Activated naive CD4-positive, alpha-beta T cell treated with anti-CD3 and anti-CD28 coated beads, Interleukin-2, amount 10 ng/mL, durations not matched to agents 7 days and 5 days (primary cell): ENCODE measurements at regions not wholly inside any gene's neighbourhood (a gene's known extent, or its start where the extent isn't known, plus 50 kb on each side); places are given as distances from the start of the nearest gene placed in this dataset.

ENCODE experiments used
- CTCF ChIA-PET: fragments of 350-600 bp; sonication (Branson Sonifier 250); formaldehyde crosslinking; loops from one replicate; lab custom pipeline; 2021; ENCODE audit warnings: antibody characterized with exemption; lab: Charles Lee
- DNase-seq: peaks from one replicate; pipeline ENCODE4 v3.0.0-alpha.2; 2020
- H3K27ac Mint-ChIP-seq: one replicate; pipeline ENCODE4 v1.8.0; 2021; ENCODE audit warnings: mild to moderate bottlenecking, moderate library complexity, mixed read lengths
- H3K27me3 Mint-ChIP-seq: one replicate; pipeline ENCODE4 v1.8.0; 2021; ENCODE audit warnings: mild to moderate bottlenecking, mixed read lengths
- H3K36me3 Mint-ChIP-seq: one replicate; pipeline ENCODE4 v1.8.0; 2021; ENCODE audit warnings: mixed read lengths
- H3K4me1 Mint-ChIP-seq: one replicate; pipeline ENCODE4 v1.8.0; 2021; ENCODE audit warnings: mixed read lengths
- H3K4me3 Mint-ChIP-seq: one replicate; pipeline ENCODE4 v1.8.0; 2021; ENCODE audit warnings: mild to moderate bottlenecking, moderate library complexity, mixed read lengths
- H3K9me3 Mint-ChIP-seq: one replicate; pipeline ENCODE4 v1.8.0; 2021; ENCODE audit warnings: mixed read lengths

DNA sequence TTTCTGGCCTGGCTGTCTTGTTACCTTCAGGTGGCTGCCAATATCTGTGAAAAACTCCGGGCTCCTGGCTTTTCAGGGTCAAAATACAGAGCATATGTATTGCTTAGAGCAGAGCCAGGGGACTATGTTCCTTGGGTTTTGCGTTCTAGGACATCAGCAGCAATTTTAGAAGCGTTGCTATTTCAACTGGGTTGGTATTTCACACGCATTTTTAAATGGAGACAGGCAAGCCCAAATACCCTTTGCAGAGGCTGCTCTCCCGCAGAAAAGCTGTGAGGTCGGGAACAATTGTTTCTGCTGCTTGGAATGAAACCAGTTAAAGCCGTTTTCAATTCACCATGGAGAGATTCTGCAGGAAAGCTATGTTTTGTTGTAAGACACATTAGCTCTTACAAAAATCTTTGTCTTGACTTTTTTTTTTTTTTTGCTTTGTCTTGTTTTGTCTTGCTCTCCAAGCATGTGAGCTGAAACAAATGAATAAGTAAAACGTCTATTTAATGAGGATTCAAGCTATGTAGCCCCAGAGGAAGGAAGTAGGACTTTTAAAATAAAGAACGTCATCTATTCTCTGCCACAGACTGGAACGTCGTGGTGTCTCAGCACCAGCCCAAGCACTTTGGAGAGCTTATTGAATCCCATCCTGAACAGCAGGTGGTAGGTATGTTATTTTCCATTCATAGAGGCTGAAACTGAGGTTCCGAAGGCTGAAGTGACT is 181.0 kb upstream of the TBX3 start:
- Mint-ChIP-seq H3K4me3 (no peak overlapping the region), H3K4me1 (no peaks in the 10 kb centered on the region), H3K9me3 (peaks cover 15% of the 10 kb centered on the region), H3K27me3 (no peaks in the 10 kb centered on the region), H3K27ac (no peak overlapping the region), H3K36me3 (no peaks in the 10 kb centered on the region)
- CTCF ChIA-PET = no interaction called here
- no peak for DNase-seq

DNA sequence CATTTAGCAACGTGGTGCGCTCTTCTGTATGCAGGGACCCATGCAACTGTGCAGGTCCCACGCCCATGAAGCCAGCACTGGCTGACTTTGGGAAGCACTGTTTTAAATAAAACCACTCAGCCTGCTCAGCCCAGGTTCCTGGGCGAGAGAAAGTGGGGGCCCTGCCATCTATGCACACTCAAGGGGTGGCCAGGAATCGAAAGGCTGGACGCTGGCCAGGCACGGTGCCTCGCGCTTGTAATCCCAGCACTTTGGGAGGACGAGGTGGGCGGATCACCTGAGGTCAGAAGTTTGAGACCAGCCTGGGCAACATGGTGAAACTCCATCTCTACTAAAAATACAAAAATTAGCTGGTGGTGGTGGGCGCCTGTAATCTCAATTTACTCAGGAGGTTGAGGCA is 179.9 kb upstream of the TBX3 start:
- Mint-ChIP-seq H3K27ac (no peak overlapping the region), H3K27me3 (no peaks in the 10 kb centered on the region), H3K4me1 (no peaks in the 10 kb centered on the region), H3K9me3 (peaks cover 15% of the 10 kb centered on the region), H3K4me3 (no peak overlapping the region), H3K36me3 (no peaks in the 10 kb centered on the region)
- no peak for DNase-seq
- CTCF ChIA-PET = no interaction called here

- DNase-seq = no peak
- CTCF ChIA-PET = no interaction called here
- Mint-ChIP-seq H3K4me1 (no peaks in the 10 kb centered on the region), H3K9me3 (peaks cover 10% of the 10 kb centered on the region), H3K36me3 (no peaks in the 10 kb centered on the region), H3K27me3 (no peaks in the 10 kb centered on the region), H3K27ac (no peak overlapping the region), H3K4me3 (no peak overlapping the region)
Measured at GRCh38 chr12:114860969-114861368, 177.0 kb upstream of the TBX3 start.

DNA sequence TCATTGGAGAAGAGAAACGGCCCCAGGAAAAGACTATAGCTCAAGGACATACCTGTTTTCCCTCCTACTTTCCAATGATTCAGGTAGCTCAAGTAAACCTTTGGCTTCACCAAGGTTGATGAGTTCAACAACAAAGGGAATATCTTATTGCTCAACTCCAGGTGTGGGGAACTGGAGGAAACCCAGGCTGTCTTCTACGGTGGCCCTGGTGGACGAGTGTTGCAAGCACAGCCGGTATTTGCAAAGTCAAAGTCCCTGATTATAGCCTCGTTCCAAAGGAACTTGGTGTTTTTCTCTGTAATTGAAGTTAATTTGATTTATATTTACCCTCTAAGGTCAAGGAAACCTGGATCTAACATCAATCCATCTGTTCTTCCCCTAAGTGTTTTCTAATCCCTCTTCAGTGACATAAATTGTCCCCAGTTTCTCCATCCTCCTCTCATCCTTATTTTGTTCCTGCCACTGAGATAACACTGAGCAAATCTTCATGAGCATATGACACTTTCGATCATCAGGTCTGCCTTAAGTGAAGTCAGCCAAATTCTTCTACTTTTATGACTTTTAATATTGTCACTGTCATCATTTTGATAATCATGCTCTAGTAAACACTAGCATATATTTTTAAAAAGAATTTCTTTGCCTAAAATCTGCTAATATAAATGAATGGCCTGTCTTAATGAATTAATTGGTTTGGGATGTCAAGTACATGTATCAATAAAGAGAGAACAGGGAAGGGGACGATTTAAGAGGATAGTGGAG is 174.6 kb upstream of the TBX3 start:
- no peak for DNase-seq
- peaks cover 11% of the 10 kb centered on the region for H3K9me3 Mint-ChIP-seq
- no peaks in the 10 kb centered on the region for H3K4me1 Mint-ChIP-seq
- H3K36me3 Mint-ChIP-seq = no peaks in the 10 kb centered on the region
- CTCF ChIA-PET = no interaction called here
- H3K27me3 Mint-ChIP-seq = no peaks in the 10 kb centered on the region
- H3K4me3 Mint-ChIP-seq = no peak overlapping the region
- no peak overlapping the region for H3K27ac Mint-ChIP-seq

DNA sequence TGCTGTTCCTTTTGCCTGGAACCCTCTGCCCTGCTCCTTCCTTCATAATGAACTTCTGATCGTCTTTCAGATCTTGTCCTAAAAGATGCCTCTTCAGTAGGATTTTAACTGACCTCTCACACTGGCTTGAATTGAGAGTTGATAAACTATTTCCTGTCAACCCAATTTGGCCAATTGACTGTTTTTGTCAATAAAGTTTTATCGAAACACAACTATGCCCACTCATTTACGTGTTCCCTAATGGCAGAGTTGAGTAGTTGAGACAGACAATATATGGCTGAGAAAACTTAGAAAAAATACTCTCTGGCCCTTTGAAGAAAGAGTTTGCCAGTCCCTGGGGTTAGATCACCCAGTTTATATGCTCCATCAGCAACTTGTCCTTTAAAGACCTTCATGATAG is 171.7 kb upstream of the TBX3 start:
- Mint-ChIP-seq H3K36me3 (no peaks in the 10 kb centered on the region), H3K27me3 (no peaks in the 10 kb centered on the region), H3K27ac (no peak overlapping the region), H3K4me3 (no peak overlapping the region), H3K9me3 (peaks cover 7% of the 10 kb centered on the region), H3K4me1 (no peaks in the 10 kb centered on the region)
- DNase-seq = no peak
- CTCF ChIA-PET = no interaction called here

DNA sequence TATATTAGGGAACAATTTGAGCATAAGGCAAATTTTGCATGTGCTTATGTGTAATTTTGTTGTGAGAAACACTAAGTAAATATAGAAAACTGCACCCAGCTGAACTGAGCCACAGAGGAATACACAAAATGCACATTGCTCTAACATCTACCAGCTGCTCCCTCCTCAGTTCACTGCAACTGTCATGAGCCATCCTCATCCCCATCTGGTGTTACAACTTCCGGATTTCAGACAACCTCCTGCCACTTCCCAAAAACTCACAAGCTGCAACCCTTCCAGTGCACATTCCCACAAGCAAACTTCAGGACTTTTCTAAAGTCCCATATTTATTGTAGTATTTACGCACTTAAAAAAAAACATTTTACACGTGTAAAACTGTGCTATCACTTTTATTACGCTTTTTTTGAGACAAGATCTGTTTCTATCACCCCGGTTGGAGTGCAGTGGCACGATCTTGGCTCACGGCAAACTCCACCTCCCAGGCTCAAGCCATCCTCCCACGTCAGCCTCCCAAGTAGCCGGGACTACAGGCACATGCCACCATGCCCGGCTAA is 169.1 kb upstream of the TBX3 start:
- Mint-ChIP-seq H3K4me3 (no peak overlapping the region), H3K27ac (no peak overlapping the region), H3K27me3 (no peaks in the 10 kb centered on the region), H3K36me3 (no peaks in the 10 kb centered on the region), H3K4me1 (no peaks in the 10 kb centered on the region), H3K9me3 (peaks cover 6% of the 10 kb centered on the region)
- no peak for DNase-seq
- CTCF ChIA-PET = no interaction called here

GRCh38 chr12:114851981-114852380 is 168.0 kb upstream of the TBX3 start:
- Mint-ChIP-seq H3K4me1 (no peaks in the 10 kb centered on the region), H3K4me3 (no peak overlapping the region), H3K9me3 (peaks cover 5% of the 10 kb centered on the region), H3K27ac (no peak overlapping the region), H3K36me3 (no peaks in the 10 kb centered on the region), H3K27me3 (no peaks in the 10 kb centered on the region)
- CTCF ChIA-PET = no interaction called here
- no peak for DNase-seq

GRCh38 chr12:114850661-114851275 is 166.8 kb upstream of the TBX3 start:
- no peaks in the 10 kb centered on the region for H3K27me3 Mint-ChIP-seq
- H3K4me3 Mint-ChIP-seq = no peak overlapping the region
- H3K4me1 Mint-ChIP-seq = no peaks in the 10 kb centered on the region
- H3K36me3 Mint-ChIP-seq = no peaks in the 10 kb centered on the region
- CTCF ChIA-PET = no interaction called here
- H3K9me3 Mint-ChIP-seq = peaks cover 5% of the 10 kb centered on the region
- no peak for DNase-seq
- no peak overlapping the region for H3K27ac Mint-ChIP-seq

- Mint-ChIP-seq H3K27ac (no peak overlapping the region), H3K4me1 (no peaks in the 10 kb centered on the region), H3K27me3 (no peaks in the 10 kb centered on the region), H3K4me3 (no peak overlapping the region), H3K36me3 (no peaks in the 10 kb centered on the region), H3K9me3 (peaks cover 4% of the 10 kb centered on the region)
- CTCF ChIA-PET = no interaction called here
- no peak for DNase-seq
Measured at GRCh38 chr12:114848666-114849065, 164.7 kb upstream of the TBX3 start.

GRCh38 chr12:114847441-114848035 is 163.6 kb upstream of the TBX3 start:
- Mint-ChIP-seq H3K4me1 (no peaks in the 10 kb centered on the region), H3K9me3 (no peaks in the 10 kb centered on the region), H3K27ac (no peak overlapping the region), H3K27me3 (no peaks in the 10 kb centered on the region), H3K4me3 (no peak overlapping the region), H3K36me3 (no peaks in the 10 kb centered on the region)
- CTCF ChIA-PET = no interaction called here
- no peak for DNase-seq

GRCh38 chr12:114846771-114847170 is 162.8 kb upstream of the TBX3 start:
- Mint-ChIP-seq H3K4me1 (no peaks in the 10 kb centered on the region), H3K36me3 (no peaks in the 10 kb centered on the region), H3K9me3 (peaks cover under 1% of the 10 kb centered on the region), H3K4me3 (no peak overlapping the region), H3K27ac (no peak overlapping the region), H3K27me3 (no peaks in the 10 kb centered on the region)
- DNase-seq = no peak
- CTCF ChIA-PET = no interaction called here

- peaks cover 8% of the 10 kb centered on the region for H3K9me3 Mint-ChIP-seq
- CTCF ChIA-PET = no interaction called here
- DNase-seq = no peak
Measured at GRCh38 chr12:114841557-114842251, 157.7 kb upstream of the TBX3 start.

GRCh38 chr12:114838480-114838879 is 154.5 kb upstream of the TBX3 start:
- H3K36me3 Mint-ChIP-seq = no peaks in the 10 kb centered on the region

More at GRCh38 chr12:114841557-114842251, 157.7 kb upstream of the TBX3 start:
- Mint-ChIP-seq H3K4me1 (no peaks in the 10 kb centered on the region), H3K27me3 (no peaks in the 10 kb centered on the region), H3K4me3 (no peak overlapping the region), H3K36me3 (no peaks in the 10 kb centered on the region), H3K27ac (no peak overlapping the region)

DNA sequence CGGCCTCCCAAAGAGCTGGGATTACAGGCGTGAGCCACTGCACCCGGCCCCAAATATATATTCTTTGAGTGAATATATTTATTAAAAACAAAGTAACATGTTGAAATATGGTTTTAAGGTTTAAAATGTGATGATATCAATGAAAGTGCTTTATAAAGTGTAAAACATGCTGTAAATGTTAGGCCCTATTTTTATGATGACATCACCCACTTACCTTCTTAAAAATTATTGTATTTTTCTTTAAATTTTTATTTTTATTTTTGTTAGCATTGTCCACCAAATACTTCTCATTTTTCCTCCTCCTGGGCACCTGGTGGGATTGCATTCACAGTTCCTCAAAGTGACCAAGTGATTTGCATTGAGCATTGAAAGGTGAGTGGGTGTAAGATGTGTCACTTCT is 152.6 kb upstream of the TBX3 start:
- CTCF ChIA-PET = no interaction called here
- Mint-ChIP-seq H3K4me3 (no peak overlapping the region), H3K9me3 (peaks cover 6% of the 10 kb centered on the region), H3K4me1 (no peaks in the 10 kb centered on the region), H3K36me3 (no peaks in the 10 kb centered on the region), H3K27me3 (no peaks in the 10 kb centered on the region), H3K27ac (no peak overlapping the region)
- DNase-seq = no peak

More at GRCh38 chr12:114838480-114838879, 154.5 kb upstream of the TBX3 start:
- CTCF ChIA-PET = no interaction called here
- DNase-seq = no peak
- Mint-ChIP-seq H3K4me3 (no peak overlapping the region), H3K27me3 (no peaks in the 10 kb centered on the region), H3K27ac (no peak overlapping the region), H3K4me1 (no peaks in the 10 kb centered on the region), H3K9me3 (peaks cover 8% of the 10 kb centered on the region)
